DND-41 (cell line): ENCODE measurements at regions not wholly inside any gene's neighbourhood (a gene's known extent, or its start where the extent isn't known, plus 50 kb on each side); places are given as distances from the start of the nearest gene placed in this dataset.

ENCODE experiments used
- EZH2 ChIP-seq: IDR thresholded peaks from 3 replicates; pipeline ENCODE4 v1.6.1; 2012; ENCODE audit warnings: borderline replicate concordance, low read depth, mild to moderate bottlenecking, moderate library complexity, low read length, inconsistent platforms; ENCODE audit not compliant: severe bottlenecking
- TF ChIP-seq, protein P1 (sequence below): IDR thresholded peaks from 2 replicates; pipeline ENCODE4 v1.5.1; 2012; ENCODE audit warnings: borderline replicate concordance, low read length, moderate library complexity, mild to moderate bottlenecking; ENCODE audit not compliant: poor library complexity, severe bottlenecking; ENCODE audit errors: extremely low read depth

DNA sequence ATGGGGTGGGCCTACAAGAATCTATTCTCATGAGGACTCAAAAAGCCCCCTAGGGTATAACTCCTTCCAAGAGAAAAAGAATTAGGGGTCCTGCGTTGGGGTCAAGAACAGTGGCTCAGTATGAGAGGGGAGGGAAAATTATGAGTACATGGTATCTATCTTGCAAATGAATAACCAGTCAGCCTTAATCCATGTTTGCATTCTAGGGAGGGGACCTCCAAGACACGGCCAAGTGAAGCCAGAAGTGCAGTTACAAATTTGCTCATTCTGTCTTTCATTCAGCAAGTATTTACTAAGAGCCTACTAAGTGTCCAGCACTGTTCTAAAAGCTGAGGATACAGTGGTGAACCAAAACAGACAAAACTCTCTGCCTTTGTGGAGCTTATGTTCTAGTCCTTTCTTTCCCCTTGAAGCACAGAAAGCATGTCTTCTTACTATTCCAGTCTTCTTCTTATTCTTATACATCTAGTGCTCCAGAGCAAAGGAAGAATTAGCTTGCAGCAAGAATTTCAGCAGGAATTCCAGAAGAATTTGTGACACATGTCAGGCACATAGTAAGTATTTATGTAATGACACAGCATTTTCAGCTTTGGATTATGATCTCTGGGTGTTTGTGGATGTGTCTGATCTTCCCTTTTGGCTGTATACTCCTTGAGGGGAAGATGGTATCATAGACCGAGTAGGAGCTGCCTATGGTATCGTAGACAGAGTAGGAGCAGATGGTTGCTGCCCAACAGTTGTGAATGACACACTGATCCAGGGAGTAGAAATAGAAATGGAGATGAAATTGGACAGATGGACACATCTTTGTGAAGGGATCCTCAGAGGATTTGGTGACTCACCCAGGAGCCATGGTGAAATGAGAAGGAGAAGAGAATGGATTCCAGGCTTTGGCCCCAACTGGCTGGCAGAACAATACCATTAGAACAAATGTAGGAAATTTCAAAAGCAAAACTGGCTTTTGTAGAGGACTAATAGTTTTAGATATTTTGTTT lies 75.9 kb downstream of the COQ2 start:
- TF ChIP-seq, protein P1, sequence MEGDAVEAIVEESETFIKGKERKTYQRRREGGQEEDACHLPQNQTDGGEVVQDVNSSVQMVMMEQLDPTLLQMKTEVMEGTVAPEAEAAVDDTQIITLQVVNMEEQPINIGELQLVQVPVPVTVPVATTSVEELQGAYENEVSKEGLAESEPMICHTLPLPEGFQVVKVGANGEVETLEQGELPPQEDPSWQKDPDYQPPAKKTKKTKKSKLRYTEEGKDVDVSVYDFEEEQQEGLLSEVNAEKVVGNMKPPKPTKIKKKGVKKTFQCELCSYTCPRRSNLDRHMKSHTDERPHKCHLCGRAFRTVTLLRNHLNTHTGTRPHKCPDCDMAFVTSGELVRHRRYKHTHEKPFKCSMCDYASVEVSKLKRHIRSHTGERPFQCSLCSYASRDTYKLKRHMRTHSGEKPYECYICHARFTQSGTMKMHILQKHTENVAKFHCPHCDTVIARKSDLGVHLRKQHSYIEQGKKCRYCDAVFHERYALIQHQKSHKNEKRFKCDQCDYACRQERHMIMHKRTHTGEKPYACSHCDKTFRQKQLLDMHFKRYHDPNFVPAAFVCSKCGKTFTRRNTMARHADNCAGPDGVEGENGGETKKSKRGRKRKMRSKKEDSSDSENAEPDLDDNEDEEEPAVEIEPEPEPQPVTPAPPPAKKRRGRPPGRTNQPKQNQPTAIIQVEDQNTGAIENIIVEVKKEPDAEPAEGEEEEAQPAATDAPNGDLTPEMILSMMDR = no peak
- TF ChIP-seq EZH2 = no peak
